Chondrocyte (in vitro differentiated cells): ENCODE measurements at regions not wholly inside any gene's neighbourhood (a gene's known extent, or its start where the extent isn't known, plus 50 kb on each side); places are given as distances from the start of the nearest gene placed in this dataset.

Experiments
- DNase-seq: peaks from one replicate; pipeline ENCODE4 v3.0.0; 2021; ENCODE audit warnings: mixed read lengths, low spot score
- H3K27ac Mint-ChIP-seq: one replicate; pipeline ENCODE4 v1.8.0; 2021; ENCODE audit warnings: mild to moderate bottlenecking, moderate library complexity, mixed read lengths; ENCODE audit not compliant: unreplicated experiment
- H3K27me3 Mint-ChIP-seq: 2 replicates; pipeline ENCODE4 v1.8.0; 2021; ENCODE audit warnings: low read depth, mixed read lengths
- H3K36me3 Mint-ChIP-seq: 2 replicates; pipeline ENCODE4 v1.8.0; 2021; ENCODE audit warnings: low read depth, mixed read lengths
- H3K4me1 Mint-ChIP-seq: 2 replicates; pipeline ENCODE4 v1.8.0; 2021; ENCODE audit warnings: low read depth, mild to moderate bottlenecking, mixed read lengths
- H3K4me3 Mint-ChIP-seq: one replicate; pipeline ENCODE4 v1.8.0; 2021; ENCODE audit warnings: mild to moderate bottlenecking, moderate library complexity, mixed read lengths; ENCODE audit not compliant: unreplicated experiment
- H3K9me3 Mint-ChIP-seq: 2 replicates; pipeline ENCODE4 v1.8.0; 2021; ENCODE audit warnings: low read depth, mixed read lengths
- TF ChIP-seq, protein P1 (sequence below): fragments of 200-600 bp; sonication (generic); IDR thresholded peaks from 2 replicates; pipeline ENCODE4 v1.5.0; 2021; ENCODE audit warnings: antibody characterized with exemption, mild to moderate bottlenecking, moderate library complexity

DNA sequence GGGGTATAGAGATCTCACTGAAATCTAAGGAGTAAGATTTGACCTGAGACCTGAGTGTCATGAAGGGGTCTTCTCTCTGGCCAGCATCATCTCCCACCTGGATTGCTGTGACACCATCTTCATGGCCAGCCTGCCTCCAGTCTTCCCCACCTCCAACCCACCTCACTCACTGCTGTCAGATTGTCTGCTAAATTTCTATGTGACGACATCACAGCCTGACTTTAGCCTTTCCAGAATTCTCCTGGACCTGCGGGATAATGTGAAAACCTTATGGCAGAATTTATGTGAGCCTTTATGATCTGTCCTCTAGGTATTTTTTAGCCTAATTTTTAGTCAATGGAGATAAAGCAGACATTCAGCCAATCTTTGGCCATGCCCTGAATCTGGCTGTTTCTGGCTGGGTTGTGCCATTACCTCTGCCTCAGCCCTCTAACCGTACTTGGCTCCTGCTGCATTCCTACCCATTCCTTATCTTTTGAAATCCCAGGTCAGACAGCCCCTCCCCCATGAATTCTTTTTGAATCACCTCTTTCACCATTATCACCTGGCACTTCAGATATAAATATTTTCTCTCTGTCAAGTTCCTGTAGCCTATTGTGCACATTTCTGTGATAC lies 66.4 kb upstream of the MMADHC start:
- TF ChIP-seq, protein P1, sequence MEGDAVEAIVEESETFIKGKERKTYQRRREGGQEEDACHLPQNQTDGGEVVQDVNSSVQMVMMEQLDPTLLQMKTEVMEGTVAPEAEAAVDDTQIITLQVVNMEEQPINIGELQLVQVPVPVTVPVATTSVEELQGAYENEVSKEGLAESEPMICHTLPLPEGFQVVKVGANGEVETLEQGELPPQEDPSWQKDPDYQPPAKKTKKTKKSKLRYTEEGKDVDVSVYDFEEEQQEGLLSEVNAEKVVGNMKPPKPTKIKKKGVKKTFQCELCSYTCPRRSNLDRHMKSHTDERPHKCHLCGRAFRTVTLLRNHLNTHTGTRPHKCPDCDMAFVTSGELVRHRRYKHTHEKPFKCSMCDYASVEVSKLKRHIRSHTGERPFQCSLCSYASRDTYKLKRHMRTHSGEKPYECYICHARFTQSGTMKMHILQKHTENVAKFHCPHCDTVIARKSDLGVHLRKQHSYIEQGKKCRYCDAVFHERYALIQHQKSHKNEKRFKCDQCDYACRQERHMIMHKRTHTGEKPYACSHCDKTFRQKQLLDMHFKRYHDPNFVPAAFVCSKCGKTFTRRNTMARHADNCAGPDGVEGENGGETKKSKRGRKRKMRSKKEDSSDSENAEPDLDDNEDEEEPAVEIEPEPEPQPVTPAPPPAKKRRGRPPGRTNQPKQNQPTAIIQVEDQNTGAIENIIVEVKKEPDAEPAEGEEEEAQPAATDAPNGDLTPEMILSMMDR = no peak
- no peaks in the 10 kb centered on the region for H3K36me3 Mint-ChIP-seq
- no peaks in the 10 kb centered on the region for H3K27me3 Mint-ChIP-seq
- H3K9me3 Mint-ChIP-seq = peaks cover 5% of the 10 kb centered on the region
- H3K27ac Mint-ChIP-seq = no peak overlapping the region
- peaks cover 35% of the 10 kb centered on the region for H3K4me1 Mint-ChIP-seq
- DNase-seq = no peak
- H3K4me3 Mint-ChIP-seq = no peak overlapping the region

DNA sequence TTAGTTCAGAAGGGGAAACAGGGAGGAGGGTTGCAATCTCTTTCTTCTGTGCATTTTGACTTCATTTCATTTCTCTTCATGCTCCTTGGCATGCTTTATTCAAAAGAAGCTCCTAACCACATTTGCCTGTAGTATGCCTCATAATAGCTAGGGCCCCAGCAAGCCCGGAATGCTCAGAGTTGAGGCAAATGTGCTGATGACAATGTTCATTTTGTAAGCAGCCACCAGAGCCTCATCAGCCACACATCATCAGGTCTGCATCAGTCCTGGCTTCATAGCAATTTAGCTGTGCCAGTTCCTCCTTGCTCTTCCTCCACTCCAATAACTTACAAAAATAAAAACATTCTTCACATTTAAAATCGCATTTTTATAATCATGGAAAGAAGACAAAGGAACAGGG lies 65.4 kb upstream of the MMADHC start:
- Mint-ChIP-seq H3K27ac (no peak overlapping the region), H3K27me3 (no peaks in the 10 kb centered on the region), H3K36me3 (no peaks in the 10 kb centered on the region), H3K4me1 (peaks cover 36% of the 10 kb centered on the region), H3K4me3 (no peak overlapping the region), H3K9me3 (peaks cover 5% of the 10 kb centered on the region)
- DNase-seq = no peak
- TF ChIP-seq, protein P1 = no peak

DNA sequence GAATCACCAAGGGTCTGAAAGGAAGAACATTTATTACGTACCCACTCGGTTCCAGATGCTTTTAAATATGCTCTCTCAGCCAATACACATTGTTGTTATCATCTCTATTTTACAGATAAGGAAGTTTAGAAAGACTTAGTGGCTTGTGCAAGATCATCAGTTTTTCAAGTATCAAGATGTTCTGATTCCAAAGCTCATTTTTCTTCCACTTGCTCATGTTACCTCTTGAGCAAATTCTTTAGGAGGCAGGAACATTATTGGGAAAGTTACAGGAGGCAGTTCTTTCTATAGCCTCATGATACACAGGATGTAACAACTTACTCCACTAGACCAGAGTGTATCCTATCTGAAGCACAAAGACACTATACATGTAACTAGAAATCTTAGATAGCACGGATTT lies 65.0 kb upstream of the MMADHC start:
- Mint-ChIP-seq H3K27me3 (no peaks in the 10 kb centered on the region), H3K4me3 (no peak overlapping the region), H3K36me3 (no peaks in the 10 kb centered on the region), H3K27ac (no peak overlapping the region), H3K4me1 (peaks cover 39% of the 10 kb centered on the region), H3K9me3 (peaks cover 5% of the 10 kb centered on the region)
- TF ChIP-seq, protein P1 = no peak
- no peak for DNase-seq

DNA sequence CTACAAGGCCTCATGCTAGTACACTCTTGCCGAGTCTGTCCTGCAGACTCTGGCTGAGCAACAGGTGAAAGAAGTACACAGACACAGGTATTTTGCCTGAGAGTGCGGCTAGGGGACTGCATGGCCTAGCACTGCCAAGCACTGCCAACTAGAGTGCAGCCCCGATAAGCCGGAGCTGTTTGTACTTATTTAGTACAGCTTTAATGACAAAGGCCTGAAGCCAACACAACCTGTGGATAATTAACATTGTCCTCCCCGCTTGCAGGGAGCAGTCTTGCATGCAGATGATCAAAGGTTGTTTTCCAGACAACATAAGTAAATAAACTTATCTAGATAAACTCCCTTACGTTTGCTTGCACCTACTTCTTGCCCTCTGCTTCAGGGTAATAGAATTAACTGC lies 63.7 kb upstream of the MMADHC start:
- TF ChIP-seq, protein P1 = no peak
- no peak overlapping the region for H3K4me3 Mint-ChIP-seq
- H3K27me3 Mint-ChIP-seq = no peaks in the 10 kb centered on the region
- H3K4me1 Mint-ChIP-seq = peaks cover 40% of the 10 kb centered on the region
- H3K27ac Mint-ChIP-seq = no peak overlapping the region
- DNase-seq = no peak
- peaks cover 5% of the 10 kb centered on the region for H3K9me3 Mint-ChIP-seq
- no peaks in the 10 kb centered on the region for H3K36me3 Mint-ChIP-seq

DNA sequence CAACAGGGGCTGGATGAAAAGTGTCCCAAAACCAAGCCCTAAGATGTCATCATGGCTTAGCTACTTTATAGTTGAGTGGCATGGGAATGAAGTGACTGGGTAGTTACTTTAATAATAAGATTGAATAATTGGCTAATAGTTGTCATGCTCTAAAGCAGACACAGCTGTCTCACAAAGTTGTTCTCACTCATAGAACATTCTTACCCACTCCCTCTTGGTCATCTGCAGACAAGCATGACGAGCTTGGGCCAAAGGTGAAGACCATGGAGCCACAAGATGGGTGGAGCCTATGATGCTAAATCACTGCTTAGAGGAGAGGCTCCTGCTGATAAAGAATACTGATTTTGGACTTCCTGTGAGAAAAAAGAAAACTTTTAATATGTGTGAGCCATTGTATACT lies 62.4 kb upstream of the MMADHC start:
- Mint-ChIP-seq H3K36me3 (no peaks in the 10 kb centered on the region), H3K9me3 (no peaks in the 10 kb centered on the region), H3K4me1 (peaks cover 40% of the 10 kb centered on the region), H3K27ac (no peak overlapping the region), H3K4me3 (no peak overlapping the region), H3K27me3 (no peaks in the 10 kb centered on the region)
- TF ChIP-seq, protein P1 = no peak
- no peak for DNase-seq
